ENCODE measurements at regions not wholly inside any gene's neighbourhood (a gene's known extent, or its start where the extent isn't known, plus 50 kb on each side); places are given as distances from the start of the nearest gene placed in this dataset.

GRCh38 chr2:52929412-52929811 is 838.2 kb upstream of the CHAC2 start:
- Histone ChIP-seq H3F3A (ENCODE audit: insufficient read depth, low read length) (peaks cover 5% of the 10 kb centered on the region; the same call in 1 of the 2 replicates), H3K27me3 (replicated peaks; ENCODE audit: insufficient read depth, low read length) (no peaks in the 10 kb centered on the region), H3K9ac (ENCODE audit: low read length) (no peak overlapping the region), H3K36me3 (replicated peaks; ENCODE audit: insufficient read depth, low read length) (no peaks in the 10 kb centered on the region), H3K9me2 (replicated peaks; ENCODE audit: insufficient read depth, low read length) (no peaks in the 10 kb centered on the region), H3K4me3 (ENCODE audit: low read length) (no peak overlapping the region), H2AFZ (ENCODE audit: low read length) (no peak overlapping the region), H3K4me2 (ENCODE audit: low read depth, low read length) (no peak overlapping the region), H3K4me1 (ENCODE audit: low read length) (peaks cover 17% of the 10 kb centered on the region), H3K9me3 (replicated peaks; ENCODE audit: insufficient read depth, low read length) (no peaks in the 10 kb centered on the region), H3K79me2 (ENCODE audit: low read length) (no peaks in the 10 kb centered on the region), H3K27ac (ENCODE audit: low read length) (no peak overlapping the region), H4K20me1 (ENCODE audit: insufficient read depth, low read length) (no peaks in the 10 kb centered on the region)
- TF ChIP-seq EZH2 (optimal IDR thresholded peaks at IDR 0.05; ENCODE audit: low read depth, low read length) (no peak), EZH2phosphoT487 (IDR thresholded peaks at IDR 0.05; ENCODE audit: low read length) (no peak)
- TF ChIP-seq, protein P1, sequence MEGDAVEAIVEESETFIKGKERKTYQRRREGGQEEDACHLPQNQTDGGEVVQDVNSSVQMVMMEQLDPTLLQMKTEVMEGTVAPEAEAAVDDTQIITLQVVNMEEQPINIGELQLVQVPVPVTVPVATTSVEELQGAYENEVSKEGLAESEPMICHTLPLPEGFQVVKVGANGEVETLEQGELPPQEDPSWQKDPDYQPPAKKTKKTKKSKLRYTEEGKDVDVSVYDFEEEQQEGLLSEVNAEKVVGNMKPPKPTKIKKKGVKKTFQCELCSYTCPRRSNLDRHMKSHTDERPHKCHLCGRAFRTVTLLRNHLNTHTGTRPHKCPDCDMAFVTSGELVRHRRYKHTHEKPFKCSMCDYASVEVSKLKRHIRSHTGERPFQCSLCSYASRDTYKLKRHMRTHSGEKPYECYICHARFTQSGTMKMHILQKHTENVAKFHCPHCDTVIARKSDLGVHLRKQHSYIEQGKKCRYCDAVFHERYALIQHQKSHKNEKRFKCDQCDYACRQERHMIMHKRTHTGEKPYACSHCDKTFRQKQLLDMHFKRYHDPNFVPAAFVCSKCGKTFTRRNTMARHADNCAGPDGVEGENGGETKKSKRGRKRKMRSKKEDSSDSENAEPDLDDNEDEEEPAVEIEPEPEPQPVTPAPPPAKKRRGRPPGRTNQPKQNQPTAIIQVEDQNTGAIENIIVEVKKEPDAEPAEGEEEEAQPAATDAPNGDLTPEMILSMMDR (IDR thresholded peaks at IDR 0.05; ENCODE audit: low read length), result no peak
- no peak for DNase-seq

- no peak overlapping the region for H3K4me2 ChIP-seq (ENCODE audit: low read depth, low read length)
- no peaks in the 10 kb centered on the region for H3K79me2 ChIP-seq (ENCODE audit: low read length)
- no peak for DNase-seq
- no peaks in the 10 kb centered on the region for H3K4me1 ChIP-seq (ENCODE audit: low read length)
- H3K36me3 ChIP-seq (replicated peaks; ENCODE audit: insufficient read depth, low read length), result no peaks in the 10 kb centered on the region
- TF ChIP-seq, protein P1 (IDR thresholded peaks at IDR 0.05; ENCODE audit: low read length), result no peak
- TF ChIP-seq EZH2 (optimal IDR thresholded peaks at IDR 0.05; ENCODE audit: low read depth, low read length) (no peak), EZH2phosphoT487 (IDR thresholded peaks at IDR 0.05; ENCODE audit: low read length) (no peak)
- H3F3A ChIP-seq (ENCODE audit: insufficient read depth, low read length), result no peaks in the 10 kb centered on the region
- H3K27me3 ChIP-seq (replicated peaks; ENCODE audit: insufficient read depth, low read length), result no peaks in the 10 kb centered on the region
- no peak overlapping the region for H3K27ac ChIP-seq (ENCODE audit: low read length)
- H3K4me3 ChIP-seq (ENCODE audit: low read length), result no peak overlapping the region
- H3K9me3 ChIP-seq (replicated peaks; ENCODE audit: insufficient read depth, low read length), result no peaks in the 10 kb centered on the region
- no peak overlapping the region for H3K9ac ChIP-seq (ENCODE audit: low read length)
- no peaks in the 10 kb centered on the region for H4K20me1 ChIP-seq (ENCODE audit: insufficient read depth, low read length)
- H3K9me2 ChIP-seq (replicated peaks; ENCODE audit: insufficient read depth, low read length), result no peaks in the 10 kb centered on the region
- no peak overlapping the region for H2AFZ ChIP-seq (ENCODE audit: low read length)
Observed at GRCh38 chr2:52919673-52920072, 847.9 kb upstream of the CHAC2 start.

DNA sequence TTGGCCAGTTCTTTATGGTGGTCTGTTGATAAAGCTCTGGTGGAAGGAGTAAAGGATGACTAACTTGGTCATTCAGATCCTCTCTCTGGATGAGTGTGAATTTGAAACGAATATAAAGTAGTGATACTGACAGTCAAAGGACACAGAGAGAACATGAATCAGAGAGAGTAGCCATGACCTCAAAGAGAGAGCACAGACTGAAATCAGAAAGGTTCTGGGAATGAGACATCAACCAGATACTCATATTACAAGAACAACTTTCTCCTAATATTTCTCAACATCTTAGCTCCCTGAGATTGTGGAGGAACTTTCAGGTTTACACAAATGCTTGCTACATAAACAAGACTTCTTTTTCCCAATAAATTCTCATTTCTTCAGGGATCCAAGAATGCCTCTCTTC is 849.1 kb upstream of the CHAC2 start:
- DNase-seq, result no peak
- no peak overlapping the region for H3K4me2 ChIP-seq (ENCODE audit: low read depth, low read length)
- no peak overlapping the region for H3K4me3 ChIP-seq (ENCODE audit: low read length)
- no peaks in the 10 kb centered on the region for H3K9me3 ChIP-seq (replicated peaks; ENCODE audit: insufficient read depth, low read length)
- no peaks in the 10 kb centered on the region for H3K4me1 ChIP-seq (ENCODE audit: low read length)
- no peak overlapping the region for H3K27ac ChIP-seq (ENCODE audit: low read length)
- H3K79me2 ChIP-seq (ENCODE audit: low read length), result no peaks in the 10 kb centered on the region
- no peaks in the 10 kb centered on the region for H3K36me3 ChIP-seq (replicated peaks; ENCODE audit: insufficient read depth, low read length)
- no peaks in the 10 kb centered on the region for H3K9me2 ChIP-seq (replicated peaks; ENCODE audit: insufficient read depth, low read length)
- H3F3A ChIP-seq (ENCODE audit: insufficient read depth, low read length), result no peaks in the 10 kb centered on the region
- no peak overlapping the region for H3K9ac ChIP-seq (ENCODE audit: low read length)
- no peaks in the 10 kb centered on the region for H3K27me3 ChIP-seq (replicated peaks; ENCODE audit: insufficient read depth, low read length)
- no peak for TF ChIP-seq EZH2 (optimal IDR thresholded peaks at IDR 0.05; ENCODE audit: low read depth, low read length)
- TF ChIP-seq EZH2phosphoT487 (IDR thresholded peaks at IDR 0.05; ENCODE audit: low read length), result no peak
- H4K20me1 ChIP-seq (ENCODE audit: insufficient read depth, low read length), result no peaks in the 10 kb centered on the region
- no peak overlapping the region for H2AFZ ChIP-seq (ENCODE audit: low read length)

DNA sequence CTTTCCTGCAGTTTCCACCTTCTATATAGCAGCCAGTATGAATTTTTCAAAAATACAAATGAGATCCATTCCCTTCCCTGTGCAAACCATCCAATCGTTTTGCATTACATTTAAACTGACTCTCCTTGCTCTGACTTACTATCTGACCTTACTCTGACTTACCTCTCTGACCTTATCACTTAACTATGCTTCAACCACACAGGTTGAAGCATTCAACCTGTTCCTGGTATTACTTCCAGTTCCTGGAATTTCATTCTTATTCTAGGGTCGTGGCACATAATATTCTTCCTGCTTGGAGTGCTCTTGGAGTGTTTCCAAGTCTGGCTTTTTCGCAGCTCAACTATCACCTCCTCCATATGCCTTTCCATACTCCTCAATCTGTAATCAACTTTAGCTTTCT is 850.6 kb upstream of the CHAC2 start:
- DNase-seq, result no peak
- H3K9me2 ChIP-seq (replicated peaks; ENCODE audit: insufficient read depth, low read length), result no peaks in the 10 kb centered on the region

More for the DNA sequence above, 850.6 kb upstream of the CHAC2 start:
- H3K9me3 ChIP-seq (replicated peaks; ENCODE audit: insufficient read depth, low read length), result no peaks in the 10 kb centered on the region
- no peak overlapping the region for H2AFZ ChIP-seq (ENCODE audit: low read length)
- H3K4me1 ChIP-seq (ENCODE audit: low read length), result no peaks in the 10 kb centered on the region
- H3F3A ChIP-seq (ENCODE audit: insufficient read depth, low read length), result no peaks in the 10 kb centered on the region
- H3K27ac ChIP-seq (ENCODE audit: low read length), result no peak overlapping the region
- no peak overlapping the region for H3K4me3 ChIP-seq (ENCODE audit: low read length)
- H3K27me3 ChIP-seq (replicated peaks; ENCODE audit: insufficient read depth, low read length), result no peaks in the 10 kb centered on the region
- no peak overlapping the region for H3K4me2 ChIP-seq (ENCODE audit: low read depth, low read length)
- no peaks in the 10 kb centered on the region for H3K79me2 ChIP-seq (ENCODE audit: low read length)
- TF ChIP-seq EZH2phosphoT487 (IDR thresholded peaks at IDR 0.05; ENCODE audit: low read length) (no peak), EZH2 (optimal IDR thresholded peaks at IDR 0.05; ENCODE audit: low read depth, low read length) (no peak)
- TF ChIP-seq, protein P1 (IDR thresholded peaks at IDR 0.05; ENCODE audit: low read length), result no peak
- H3K9ac ChIP-seq (ENCODE audit: low read length), result no peak overlapping the region
- no peaks in the 10 kb centered on the region for H3K36me3 ChIP-seq (replicated peaks; ENCODE audit: insufficient read depth, low read length)
- no peaks in the 10 kb centered on the region for H4K20me1 ChIP-seq (ENCODE audit: insufficient read depth, low read length)
